Choroid plexus epithelial cell (primary cell): ENCODE measurements at regions not wholly inside any gene's neighbourhood (a gene's known extent, or its start where the extent isn't known, plus 50 kb on each side); places are given as distances from the start of the nearest gene placed in this dataset.

Experiments
- DNase-seq: peaks from one replicate; pipeline ENCODE4 v3.0.0-alpha.2; 2010; ENCODE audit warnings: low read depth
- H3K4me3 ChIP-seq: 2 replicates; pipeline ENCODE4 v1.5.1; 2011; ENCODE audit warnings: low read depth, mild to moderate bottlenecking, control low read depth, low read length, moderate library complexity
- TF ChIP-seq, protein P1 (sequence below): conservative IDR thresholded peaks from 2 replicates; pipeline ENCODE4 v1.5.1; 2011; ENCODE audit warnings: low read depth, mild to moderate bottlenecking, control low read depth, inconsistent platforms, low read length, moderate library complexity

DNA sequence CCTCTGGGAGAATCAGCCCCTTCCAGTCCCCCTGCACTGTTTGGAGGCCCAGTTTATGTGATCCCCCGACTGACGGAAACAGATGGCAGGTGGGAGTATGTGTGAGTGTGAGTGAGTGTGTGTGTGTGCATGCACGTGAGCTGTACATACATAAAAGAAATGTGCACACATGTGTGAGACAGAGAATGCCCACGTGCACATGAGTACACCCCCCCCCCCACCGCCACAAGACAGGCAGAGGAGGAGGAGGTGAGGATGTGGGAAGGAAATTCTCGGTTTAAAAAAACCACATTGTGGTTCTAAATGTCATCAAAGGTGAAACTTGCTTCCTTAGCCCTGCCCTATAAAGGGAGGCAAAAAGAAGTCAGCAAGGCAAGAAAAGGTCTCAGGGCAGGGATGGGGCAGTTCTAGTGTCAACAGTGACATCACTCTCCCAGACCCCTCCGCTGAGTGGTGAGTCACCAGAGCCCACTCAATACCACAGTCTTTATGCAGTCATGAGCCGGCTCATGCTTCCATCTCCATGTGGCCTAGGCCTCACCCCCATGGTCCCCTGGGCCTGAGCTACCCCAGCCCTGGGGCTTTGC is 79.2 kb upstream of the HSPA9 start:
- DNase-seq: peak; percentile 66
- TF ChIP-seq, protein P1, sequence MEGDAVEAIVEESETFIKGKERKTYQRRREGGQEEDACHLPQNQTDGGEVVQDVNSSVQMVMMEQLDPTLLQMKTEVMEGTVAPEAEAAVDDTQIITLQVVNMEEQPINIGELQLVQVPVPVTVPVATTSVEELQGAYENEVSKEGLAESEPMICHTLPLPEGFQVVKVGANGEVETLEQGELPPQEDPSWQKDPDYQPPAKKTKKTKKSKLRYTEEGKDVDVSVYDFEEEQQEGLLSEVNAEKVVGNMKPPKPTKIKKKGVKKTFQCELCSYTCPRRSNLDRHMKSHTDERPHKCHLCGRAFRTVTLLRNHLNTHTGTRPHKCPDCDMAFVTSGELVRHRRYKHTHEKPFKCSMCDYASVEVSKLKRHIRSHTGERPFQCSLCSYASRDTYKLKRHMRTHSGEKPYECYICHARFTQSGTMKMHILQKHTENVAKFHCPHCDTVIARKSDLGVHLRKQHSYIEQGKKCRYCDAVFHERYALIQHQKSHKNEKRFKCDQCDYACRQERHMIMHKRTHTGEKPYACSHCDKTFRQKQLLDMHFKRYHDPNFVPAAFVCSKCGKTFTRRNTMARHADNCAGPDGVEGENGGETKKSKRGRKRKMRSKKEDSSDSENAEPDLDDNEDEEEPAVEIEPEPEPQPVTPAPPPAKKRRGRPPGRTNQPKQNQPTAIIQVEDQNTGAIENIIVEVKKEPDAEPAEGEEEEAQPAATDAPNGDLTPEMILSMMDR: no peak
- no peak overlapping the region for H3K4me3 ChIP-seq

DNA sequence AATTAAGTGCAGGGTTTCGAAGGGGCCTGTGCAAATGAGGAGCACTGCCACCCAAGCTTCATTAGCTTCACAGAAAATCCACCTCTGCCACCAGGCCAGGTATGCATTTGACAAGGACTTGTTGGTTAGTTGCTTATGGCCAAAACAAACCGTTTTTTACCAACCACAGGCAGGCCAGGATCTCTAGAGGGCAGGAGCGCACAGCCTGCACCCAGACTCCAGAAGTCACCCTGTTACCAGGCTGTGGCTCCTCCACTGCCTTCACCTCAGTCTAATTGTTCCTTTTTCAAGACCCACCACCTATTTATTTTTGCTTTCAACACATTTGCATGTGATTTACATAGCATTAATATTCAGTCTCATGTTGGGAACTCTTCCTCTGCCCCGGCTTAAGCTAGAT is 78.3 kb upstream of the HSPA9 start:
- no peak overlapping the region for H3K4me3 ChIP-seq
- TF ChIP-seq, protein P1: peak; percentile 62
- DNase-seq: peak; percentile 63

DNA sequence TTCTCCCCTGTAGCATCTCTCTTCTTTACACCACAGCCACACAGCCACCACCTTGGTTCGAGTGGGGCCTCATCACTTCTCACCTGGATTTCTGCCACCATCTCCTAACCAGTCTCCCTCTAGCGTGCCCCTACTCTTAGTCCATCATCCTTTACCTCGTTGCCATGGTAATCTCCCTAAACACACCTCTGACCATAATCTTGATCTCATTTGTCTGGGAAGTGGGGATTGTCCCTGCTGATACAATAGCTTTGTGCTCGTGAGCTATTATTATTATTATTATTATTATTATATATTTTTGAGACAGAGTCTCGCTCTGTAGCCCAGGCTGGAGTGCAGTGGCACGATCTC is 76.5 kb upstream of the HSPA9 start:
- TF ChIP-seq, protein P1: no peak
- no peak overlapping the region for H3K4me3 ChIP-seq
- DNase-seq: no peak

DNA sequence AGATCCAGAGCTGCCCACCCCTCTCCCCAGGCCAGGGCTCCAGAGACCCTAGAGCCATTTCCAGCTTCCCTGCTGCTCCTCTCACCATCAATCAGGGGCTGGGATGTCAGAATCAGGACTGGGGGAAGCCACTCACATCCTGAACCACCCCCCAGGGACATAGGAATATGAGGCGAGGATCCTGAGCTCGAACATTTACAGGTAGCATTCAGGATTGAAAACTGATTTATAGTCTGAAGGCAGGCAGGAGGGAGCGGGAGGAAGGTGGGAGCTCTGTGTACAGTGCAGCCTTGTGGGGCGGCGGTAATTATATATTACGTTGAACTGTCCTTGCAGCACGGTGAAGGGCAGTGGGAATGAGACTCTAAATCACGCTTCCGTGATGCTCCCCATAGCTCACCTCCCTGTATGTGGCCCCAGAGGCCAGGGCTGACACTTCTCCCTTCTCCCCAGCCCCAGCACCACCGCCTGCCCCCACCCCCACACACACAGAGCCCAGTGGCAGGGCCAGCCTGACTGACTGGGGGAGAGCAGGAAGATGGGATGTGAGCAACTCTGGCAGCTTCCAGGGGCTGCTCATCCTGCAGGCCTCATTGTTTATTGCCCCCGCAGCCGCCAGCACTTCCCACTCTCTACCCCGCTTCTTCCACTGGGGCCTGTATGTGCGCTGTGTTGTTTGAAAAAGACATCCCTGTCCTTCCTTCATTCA is 76.0 kb upstream of the HSPA9 start:
- no peak for DNase-seq
- H3K4me3 ChIP-seq: no peak overlapping the region
- TF ChIP-seq, protein P1: no peak

DNA sequence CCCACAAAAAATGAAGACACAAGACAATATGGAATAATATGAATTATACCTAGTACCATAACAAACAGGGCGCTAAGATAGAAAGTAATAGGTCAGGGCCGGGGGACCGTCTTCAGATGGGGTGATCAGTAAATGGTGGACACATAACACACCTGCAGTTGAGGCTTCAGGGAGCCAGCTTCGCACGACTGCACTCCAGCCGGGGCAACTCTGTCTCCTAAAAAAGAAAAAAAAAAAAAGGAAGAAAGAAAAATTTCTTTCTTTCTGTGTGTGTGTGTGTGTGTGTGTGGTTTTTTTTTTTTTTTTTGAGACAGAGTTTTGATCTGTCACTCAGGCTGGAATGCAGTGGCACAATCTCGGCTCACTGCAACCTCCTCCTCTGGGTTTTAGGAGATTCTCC is 75.0 kb upstream of the HSPA9 start:
- no peak for DNase-seq
- H3K4me3 ChIP-seq: no peak overlapping the region
- TF ChIP-seq, protein P1: no peak

DNA sequence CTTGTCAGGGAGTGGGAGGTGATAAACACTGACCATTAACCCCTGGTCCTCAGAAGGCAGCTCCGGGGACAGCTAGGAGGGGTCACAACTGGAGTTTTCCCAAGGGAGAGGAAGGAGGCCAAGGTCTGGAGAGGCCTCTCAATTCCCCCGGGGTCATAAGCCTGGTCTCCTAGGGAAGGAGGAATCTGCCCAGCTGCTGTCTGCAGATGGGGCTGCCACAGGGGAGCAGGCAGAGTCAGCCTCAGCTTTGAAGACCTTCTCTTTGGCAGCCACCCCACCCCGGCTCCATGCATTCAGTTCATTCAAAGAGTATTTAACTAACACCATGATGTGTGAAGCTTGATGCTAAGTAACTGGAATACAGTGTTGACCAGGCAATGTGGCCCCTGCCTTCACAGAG is 74.6 kb upstream of the HSPA9 start:
- H3K4me3 ChIP-seq: no peak overlapping the region
- no peak for DNase-seq
- TF ChIP-seq, protein P1: no peak

DNA sequence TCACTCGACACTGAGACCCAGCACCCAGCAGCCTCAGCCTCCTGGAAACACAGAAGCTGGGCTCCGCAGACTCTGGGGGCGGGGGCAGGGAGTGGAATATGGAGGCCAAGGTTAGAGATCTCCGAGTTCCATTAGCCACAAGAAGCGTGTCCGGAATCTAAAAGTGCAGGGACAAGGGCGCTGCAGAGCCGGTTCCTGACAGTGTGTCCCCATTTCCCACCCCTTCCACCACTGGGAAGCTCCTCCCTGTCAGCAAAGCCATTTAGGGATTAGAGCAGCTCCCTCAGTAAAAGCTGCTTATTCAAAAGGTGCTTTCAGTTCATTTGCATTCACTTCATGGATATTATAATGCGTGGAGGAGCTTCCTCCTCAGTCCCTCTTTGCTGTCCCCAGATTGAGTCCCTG is 74.1 kb upstream of the HSPA9 start:
- H3K4me3 ChIP-seq: no peak overlapping the region
- no peak for DNase-seq
- TF ChIP-seq, protein P1: no peak
